HFFc6 (cell line): ENCODE measurements at regions not wholly inside any gene's neighbourhood (a gene's known extent, or its start where the extent isn't known, plus 50 kb on each side); places are given as distances from the start of the nearest gene placed in this dataset.

Source experiments
- DNase-seq: peaks from one replicate; pipeline ENCODE4 v3.0.0-alpha.2; 2018
- H3K27ac Mint-ChIP-seq: 2 replicates; pipeline ENCODE4 v1.8.0; 2020; ENCODE audit warnings: mild to moderate bottlenecking, mixed read lengths
- H3K27me3 Mint-ChIP-seq: 2 replicates; pipeline ENCODE4 v1.8.0; 2021; ENCODE audit warnings: mild to moderate bottlenecking, moderate library complexity, mixed read lengths; ENCODE audit not compliant: insufficient read depth
- H3K36me3 Mint-ChIP-seq: 2 replicates; pipeline ENCODE4 v1.8.0; 2021; ENCODE audit warnings: low read depth, mixed read lengths
- H3K4me1 Mint-ChIP-seq: 2 replicates; pipeline ENCODE4 v1.8.0; 2020; ENCODE audit warnings: low read depth, mixed read lengths
- H3K4me3 Mint-ChIP-seq: 2 replicates; pipeline ENCODE4 v1.8.0; 2020; ENCODE audit warnings: mild to moderate bottlenecking, moderate library complexity, mixed read lengths
- H3K9me3 Mint-ChIP-seq: 2 replicates; pipeline ENCODE4 v1.8.0; 2020; ENCODE audit warnings: mild to moderate bottlenecking, mixed read lengths
- CTCF ChIP-seq: fragments of 200-600 bp; sonication (generic); IDR thresholded peaks from 2 replicates; pipeline ENCODE4 v1.5.0; 2021; ENCODE audit warnings: antibody characterized with exemption, mild to moderate bottlenecking

GRCh38 chr14:62599616-62600385, 445.5 kb downstream of the KCNH5 start:
- Mint-ChIP-seq H3K27me3 (no peaks in the 10 kb centered on the region), H3K36me3 (no peaks in the 10 kb centered on the region), H3K27ac (no peak overlapping the region), H3K4me1 (no peaks in the 10 kb centered on the region), H3K9me3 (peaks cover 58% of the 10 kb centered on the region), H3K4me3 (no peak overlapping the region)
- TF ChIP-seq CTCF: no peak
- no peak for DNase-seq

GRCh38 chr14:62602712-62603111, 442.5 kb downstream of the KCNH5 start:
- no peak for DNase-seq
- no peak for TF ChIP-seq CTCF
- peaks cover 57% of the 10 kb centered on the region for H3K9me3 Mint-ChIP-seq
- H3K27me3 Mint-ChIP-seq: no peaks in the 10 kb centered on the region
- no peak overlapping the region for H3K27ac Mint-ChIP-seq
- no peaks in the 10 kb centered on the region for H3K4me1 Mint-ChIP-seq
- no peak overlapping the region for H3K4me3 Mint-ChIP-seq
- no peaks in the 10 kb centered on the region for H3K36me3 Mint-ChIP-seq

- Mint-ChIP-seq H3K4me1 (no peaks in the 10 kb centered on the region), H3K27ac (no peak overlapping the region), H3K4me3 (no peak overlapping the region), H3K36me3 (no peaks in the 10 kb centered on the region), H3K9me3 (peaks cover 46% of the 10 kb centered on the region), H3K27me3 (no peaks in the 10 kb centered on the region)
- no peak for TF ChIP-seq CTCF
- no peak for DNase-seq
Observed at GRCh38 chr14:62604524-62604923, 440.7 kb downstream of the KCNH5 start.

- no peak for DNase-seq
- no peaks in the 10 kb centered on the region for H3K36me3 Mint-ChIP-seq
- no peaks in the 10 kb centered on the region for H3K4me1 Mint-ChIP-seq
- no peak for TF ChIP-seq CTCF
- H3K4me3 Mint-ChIP-seq: no peak overlapping the region
- H3K27ac Mint-ChIP-seq: no peak overlapping the region
- peaks cover 51% of the 10 kb centered on the region for H3K9me3 Mint-ChIP-seq
- no peaks in the 10 kb centered on the region for H3K27me3 Mint-ChIP-seq
Observed at GRCh38 chr14:62614122-62614521, 431.1 kb downstream of the KCNH5 start.

GRCh38 chr14:62616668-62617067, 428.6 kb downstream of the KCNH5 start:
- Mint-ChIP-seq H3K4me1 (no peaks in the 10 kb centered on the region), H3K4me3 (no peak overlapping the region), H3K27me3 (no peaks in the 10 kb centered on the region), H3K27ac (no peak overlapping the region), H3K36me3 (no peaks in the 10 kb centered on the region), H3K9me3 (peaks cover 40% of the 10 kb centered on the region)
- no peak for DNase-seq
- TF ChIP-seq CTCF: no peak
